Smooth muscle cell (in vitro differentiated cells): ENCODE measurements at regions not wholly inside any gene's neighbourhood (a gene's known extent, or its start where the extent isn't known, plus 50 kb on each side); places are given as distances from the start of the nearest gene placed in this dataset.

Source experiments
- DNase-seq: peaks from one replicate; lab custom pipeline; 2025; ENCODE audit not compliant: unreplicated experiment; lab: John Stamatoyannopoulos, UW
- H2AFZ ChIP-seq: fragments of 200-600 bp; sonication (generic); 2 replicates; pipeline ENCODE4 v1.6.0; 2016; ENCODE audit warnings: antibody characterized with exemption, low read depth, mild to moderate bottlenecking
- H3F3A ChIP-seq: fragments of 200-600 bp; sonication (generic); 2 replicates; pipeline ENCODE4 v1.6.0; 2017; ENCODE audit warnings: antibody characterized with exemption, low read depth
- H3K27ac ChIP-seq: fragments of 200-600 bp; sonication (generic); 2 replicates; pipeline ENCODE4 v1.5.1; 2016; ENCODE audit warnings: low read depth, mild to moderate bottlenecking
- H3K27me3 ChIP-seq: fragments of 200-600 bp; sonication (generic); 2 replicates; pipeline ENCODE4 v1.6.1; 2016; ENCODE audit warnings: low read depth, mild to moderate bottlenecking
- H3K36me3 ChIP-seq: fragments of 200-600 bp; sonication (generic); 2 replicates; pipeline ENCODE4 v1.5.1; 2016; ENCODE audit warnings: low read depth
- H3K4me1 ChIP-seq: fragments of 200-600 bp; sonication (generic); 2 replicates; pipeline ENCODE4 v1.5.1; 2016; ENCODE audit warnings: low read depth
- H3K4me2 ChIP-seq: fragments of 200-600 bp; sonication (generic); 2 replicates; pipeline ENCODE4 v1.6.0; 2016; ENCODE audit warnings: mild to moderate bottlenecking
- H3K4me3 ChIP-seq: fragments of 200-600 bp; sonication (generic); 2 replicates; pipeline ENCODE4 v1.5.1; 2016; ENCODE audit warnings: mild to moderate bottlenecking
- H3K79me2 ChIP-seq: fragments of 200-600 bp; sonication (generic); 2 replicates; pipeline ENCODE4 v1.6.0; 2016; ENCODE audit warnings: low read depth, mild to moderate bottlenecking
- H3K9ac ChIP-seq: fragments of 200-600 bp; sonication (generic); 2 replicates; pipeline ENCODE4 v1.6.0; 2016; ENCODE audit warnings: low read depth
- H3K9me3 ChIP-seq: fragments of 200-600 bp; sonication (generic); replicated peaks from 2 replicates; pipeline ENCODE4 v1.5.1; 2016; ENCODE audit warnings: low read depth
- H4K20me1 ChIP-seq: fragments of 200-600 bp; sonication (generic); 2 replicates; pipeline ENCODE4 v1.6.0; 2016; ENCODE audit warnings: low read depth
- CTCF ChIP-seq: fragments of 200-600 bp; sonication (generic); IDR thresholded peaks from 2 replicates; pipeline ENCODE4 v1.5.1; 2017; ENCODE audit warnings: borderline replicate concordance, mild to moderate bottlenecking, antibody characterized with exemption; ENCODE audit not compliant: insufficient read depth, poor library complexity, severe bottlenecking
- WGBS: methylation state at CpG from one replicate; pipeline ENCODE4 v1.1.7; 2016; ENCODE audit warnings: low lambda C conversion rate; 5-methylcytosine and 5-hydroxymethylcytosine counted together

GRCh38 chr12:85653731-85654455 is 182.3 kb downstream of the RASSF9 start:
- Histone ChIP-seq H3F3A (no peaks in the 10 kb centered on the region), H3K9me3 (no peaks in the 10 kb centered on the region), H2AFZ (no peak overlapping the region), H3K9ac (no peak overlapping the region), H3K27ac (no peak overlapping the region), H4K20me1 (no peaks in the 10 kb centered on the region), H3K79me2 (no peaks in the 10 kb centered on the region), H3K36me3 (no peaks in the 10 kb centered on the region), H3K4me2 (no peak overlapping the region), H3K27me3 (no peaks in the 10 kb centered on the region), H3K4me1 (no peaks in the 10 kb centered on the region), H3K4me3 (no peak overlapping the region)
- DNase-seq: no peak
- no peak for TF ChIP-seq CTCF

- H3K79me2 ChIP-seq: no peaks in the 10 kb centered on the region
- no peak overlapping the region for H3K4me3 ChIP-seq
- H3F3A ChIP-seq: no peaks in the 10 kb centered on the region
- H3K9me3 ChIP-seq: no peaks in the 10 kb centered on the region
- TF ChIP-seq CTCF: no peak
- no peak for DNase-seq
- no peak overlapping the region for H3K9ac ChIP-seq
- H4K20me1 ChIP-seq: no peaks in the 10 kb centered on the region
- 83% methylated on average over 3 of the region's 3 CpGs for WGBS
- H3K27ac ChIP-seq: no peak overlapping the region
- H3K4me1 ChIP-seq: no peaks in the 10 kb centered on the region
- no peak overlapping the region for H3K4me2 ChIP-seq
- H3K36me3 ChIP-seq: no peaks in the 10 kb centered on the region
- H3K27me3 ChIP-seq: no peaks in the 10 kb centered on the region
- H2AFZ ChIP-seq: no peak overlapping the region
These were observed 181.8 kb downstream of the RASSF9 start for GRCh38 chr12:85654456-85654840.

GRCh38 chr12:85656561-85656960 is 179.6 kb downstream of the RASSF9 start:
- Histone ChIP-seq H3K36me3 (no peaks in the 10 kb centered on the region), H3K9ac (no peak overlapping the region), H3K27me3 (no peaks in the 10 kb centered on the region), H2AFZ (no peak overlapping the region), H3K4me3 (no peak overlapping the region), H3K9me3 (no peaks in the 10 kb centered on the region), H3K79me2 (no peaks in the 10 kb centered on the region), H3K4me2 (no peak overlapping the region), H3K27ac (no peak overlapping the region), H4K20me1 (no peaks in the 10 kb centered on the region), H3K4me1 (no peaks in the 10 kb centered on the region), H3F3A (no peaks in the 10 kb centered on the region)
- no peak for DNase-seq
- 92% methylated on average over 2 of the region's 2 CpGs for WGBS
- no peak for TF ChIP-seq CTCF

GRCh38 chr12:85657251-85657650 is 179.0 kb downstream of the RASSF9 start:
- Histone ChIP-seq H2AFZ (no peak overlapping the region), H3K27ac (no peak overlapping the region), H3K4me2 (no peak overlapping the region), H3K27me3 (no peaks in the 10 kb centered on the region), H3K4me3 (no peak overlapping the region), H3K79me2 (no peaks in the 10 kb centered on the region), H3K9me3 (no peaks in the 10 kb centered on the region), H3K36me3 (no peaks in the 10 kb centered on the region), H3F3A (no peaks in the 10 kb centered on the region), H3K4me1 (no peaks in the 10 kb centered on the region), H3K9ac (no peak overlapping the region), H4K20me1 (no peaks in the 10 kb centered on the region)
- no peak for DNase-seq
- no peak for TF ChIP-seq CTCF
- WGBS: 92% methylated on average over 2 of the region's 2 CpGs
